ENCODE measurements at regions not wholly inside any gene's neighbourhood (a gene's known extent, or its start where the extent isn't known, plus 50 kb on each side); places are given as distances from the start of the nearest gene placed in this dataset.

GRCh38 chr1:34408011-34408410, 231.3 kb downstream of the C1orf94 start:
- TF ChIP-seq CTCF (IDR thresholded peaks at IDR 0.05; ENCODE audit: poor library complexity) (no peak), EZH2 (IDR thresholded peaks at IDR 0.05; ENCODE audit: borderline replicate concordance) (no peak), EZH2phosphoT487 (IDR thresholded peaks at IDR 0.05; ENCODE audit: low read depth, severe bottlenecking, unreplicated experiment) (no peak)

Data from hepatocyte (in vitro differentiated cells).